IMR-90 (cell line): ENCODE measurements at regions not wholly inside any gene's neighbourhood (a gene's known extent, or its start where the extent isn't known, plus 50 kb on each side); places are given as distances from the start of the nearest gene placed in this dataset.

Source experiments
- ATAC-seq: fragments of 200-7000 bp; cut with Tn5 transposase; 2 replicates; pipeline ENCODE4 v1.9.1; 2020; ENCODE audit warnings: low read depth, mild to moderate bottlenecking, moderate library complexity
- BruUV-seq: library from RNA; stranded (reverse); fragments of 400-500 nt; replicated peaks from 2 replicates; lab custom pipeline; 2021; lab: Mats Ljungman, UMichigan
- CTCF ChIA-PET: fragments of 300-600 bp; formaldehyde crosslinking; extraction: SDS; loops from one replicate; lab custom pipeline; 2021; ENCODE audit warnings: antibody characterized with exemption; lab: Yijun Ruan, JAX
- POLR2A ChIA-PET: fragments of 300-600 bp; sonication (Branson Sonifier 250); formaldehyde crosslinking; loops from one replicate; lab custom pipeline; 2022; ENCODE audit warnings: antibody characterized with exemption; ENCODE audit not compliant: unreplicated experiment; lab: Charles Lee
- DNase-seq: peaks from one replicate; pipeline ENCODE4 v3.0.0; 2013
- H2AFZ ChIP-seq: replicated peaks from 2 replicates; pipeline ENCODE3; 2013; ENCODE audit warnings: low read length, mild to moderate bottlenecking; ENCODE audit not compliant: poor library complexity
- H2AK5ac ChIP-seq: 2 replicates; pipeline ENCODE4 v1.6.1; 2013; ENCODE audit warnings: low read depth, low read length, inconsistent platforms
- H2AK9ac ChIP-seq: replicated peaks from 2 replicates; pipeline ENCODE3; 2013; ENCODE audit warnings: mild to moderate bottlenecking, low read depth, low read length, moderate library complexity; ENCODE audit not compliant: poor library complexity
- H2BK120ac ChIP-seq: 2 replicates; pipeline ENCODE4 v1.6.1; 2013; ENCODE audit warnings: low read depth, low read length, inconsistent platforms
- H2BK15ac ChIP-seq: 3 replicates; pipeline ENCODE4 v1.6.1; 2013; ENCODE audit warnings: low read depth, low read length, inconsistent platforms
- H2BK20ac ChIP-seq: 2 replicates; pipeline ENCODE4 v1.6.1; 2013; ENCODE audit warnings: low read depth, mild to moderate bottlenecking, inconsistent platforms, low read length, moderate library complexity
- H2BK5ac ChIP-seq: 2 replicates; pipeline ENCODE4 v1.6.1; 2013; ENCODE audit warnings: mild to moderate bottlenecking, low read depth, low read length, inconsistent platforms; ENCODE audit not compliant: poor library complexity, severe bottlenecking
- H3K14ac ChIP-seq: replicated peaks from 2 replicates; pipeline ENCODE4 v1.6.1; 2013; ENCODE audit warnings: low read depth, low read length, inconsistent platforms
- H3K18ac ChIP-seq: 2 replicates; pipeline ENCODE4 v1.6.1; 2013; ENCODE audit warnings: low read depth, low read length, control low read depth
- H3K23ac ChIP-seq: 2 replicates; pipeline ENCODE4 v1.6.1; 2013; ENCODE audit warnings: low read depth, low read length, inconsistent platforms
- H3K27ac ChIP-seq: 2 replicates; pipeline ENCODE4 v1.5.1; 2013; ENCODE audit warnings: mild to moderate bottlenecking, control low read depth, low read length; ENCODE audit not compliant: insufficient read depth
- H3K27me3 ChIP-seq: 2 replicates; pipeline ENCODE4 v1.6.1; 2013; ENCODE audit warnings: low read length; ENCODE audit not compliant: control insufficient read depth, insufficient read depth
- H3K36me3 ChIP-seq: 2 replicates; pipeline ENCODE4 v1.6.1; 2013; ENCODE audit warnings: low read length, mixed read lengths; ENCODE audit not compliant: control insufficient read depth, insufficient read depth
- H3K4ac ChIP-seq: 2 replicates; pipeline ENCODE4 v1.6.1; 2013; ENCODE audit warnings: low read depth, low read length, inconsistent platforms
- H3K4me1 ChIP-seq: 2 replicates; pipeline ENCODE4 v1.6.1; 2013; ENCODE audit warnings: low read length, mixed read lengths; ENCODE audit not compliant: control insufficient read depth, insufficient read depth
- H3K4me2 ChIP-seq: 2 replicates; pipeline ENCODE4 v1.6.1; 2013; ENCODE audit warnings: low read depth, mild to moderate bottlenecking, control low read depth, low read length, moderate library complexity
- H3K4me3 ChIP-seq: 2 replicates; pipeline ENCODE4 v1.5.1; 2013; ENCODE audit warnings: low read depth, mild to moderate bottlenecking, control low read depth, low read length, moderate library complexity; ENCODE audit not compliant: insufficient read depth
- H3K56ac ChIP-seq: 2 replicates; pipeline ENCODE4 v1.6.1; 2013; ENCODE audit warnings: low read length, inconsistent platforms; ENCODE audit not compliant: insufficient read depth; ENCODE audit errors: extremely low read depth
- H3K79me1 ChIP-seq, 2 experiments: 2 replicates each; pipeline ENCODE4 v1.6.1; 2013; ENCODE audit warnings: low read length in 2 of 2, inconsistent platforms in 1 of 2, low read depth in 1 of 2
- H3K9ac ChIP-seq: 2 replicates; pipeline ENCODE4 v1.6.1; 2013; ENCODE audit warnings: low read depth, low read length, control low read depth
- H3K9me1 ChIP-seq: 2 replicates; pipeline ENCODE4 v1.6.1; 2013; ENCODE audit warnings: low read length, inconsistent platforms; ENCODE audit not compliant: insufficient read depth
- H3K9me3 ChIP-seq: 2 replicates; pipeline ENCODE4 v1.6.1; 2013; ENCODE audit warnings: low read length; ENCODE audit not compliant: control insufficient read depth, insufficient read depth
- H4K20me1 ChIP-seq: 2 replicates; pipeline ENCODE4 v1.6.1; 2013; ENCODE audit warnings: low read length, inconsistent platforms; ENCODE audit not compliant: insufficient read depth
- H4K5ac ChIP-seq: 2 replicates; pipeline ENCODE4 v1.6.1; 2013; ENCODE audit warnings: mild to moderate bottlenecking, low read depth, low read length, control low read depth
- H4K8ac ChIP-seq, 2 experiments: 2 replicates each; pipeline ENCODE4 v1.6.1; 2013; ENCODE audit warnings: low read depth in 2 of 2, low read length in 2 of 2, control low read depth in 1 of 2, inconsistent platforms in 1 of 2
- H4K91ac ChIP-seq: 2 replicates; pipeline ENCODE4 v1.6.1; 2013; ENCODE audit warnings: low read depth, low read length, inconsistent platforms; ENCODE audit not compliant: insufficient read depth
- BHLHE40 ChIP-seq: fragments of 150-350 bp; IDR thresholded peaks from 2 replicates; pipeline ENCODE4 v1.6.1; 2016; ENCODE audit warnings: mild to moderate bottlenecking, low read depth, low read length
- CEBPB ChIP-seq: IDR thresholded peaks from 2 replicates; pipeline ENCODE4 v1.6.1; 2012; ENCODE audit warnings: low read depth, low read length, improper control_type of control experiment
- CHD1 ChIP-seq: IDR thresholded peaks from 2 replicates; pipeline ENCODE4 v1.6.1; 2012; ENCODE audit warnings: low read depth, low read length, improper control_type of control experiment
- ELK1 ChIP-seq: fragments of 150-350 bp; IDR thresholded peaks from 2 replicates; pipeline ENCODE4 v1.6.1; 2016; ENCODE audit warnings: low read depth, mild to moderate bottlenecking, low read length, moderate library complexity, borderline replicate concordance
- FOS ChIP-seq: fragments of 150-350 bp; IDR thresholded peaks from 2 replicates; pipeline ENCODE4 v1.6.1; 2016; ENCODE audit warnings: low read depth, low read length
- MAFK ChIP-seq: IDR thresholded peaks from 2 replicates; pipeline ENCODE4 v1.6.1; 2012; ENCODE audit warnings: low read depth, low read length, improper control_type of control experiment
- MAZ ChIP-seq: IDR thresholded peaks from 2 replicates; pipeline ENCODE4 v1.6.1; 2012; ENCODE audit warnings: low read depth, mild to moderate bottlenecking, low read length, improper control_type of control experiment, moderate library complexity, borderline replicate concordance
- MXI1 ChIP-seq: IDR thresholded peaks from 2 replicates; pipeline ENCODE4 v1.6.1; 2012; ENCODE audit warnings: low read depth, mild to moderate bottlenecking, low read length, moderate library complexity, borderline replicate concordance
- NFE2L2 ChIP-seq: fragments of 150-350 bp; IDR thresholded peaks from 2 replicates; pipeline ENCODE4 v1.6.1; 2016; ENCODE audit warnings: low read depth, mild to moderate bottlenecking, low read length
- POLR2A ChIP-seq: IDR thresholded peaks from 2 replicates; pipeline ENCODE4 v1.6.1; 2012; ENCODE audit warnings: mild to moderate bottlenecking, low read depth, low read length
- RAD21 ChIP-seq: IDR thresholded peaks from 2 replicates; pipeline ENCODE4 v1.6.1; 2012; ENCODE audit warnings: low read length, improper control_type of control experiment
- RCOR1 ChIP-seq: IDR thresholded peaks from 2 replicates; pipeline ENCODE4 v1.6.1; 2012; ENCODE audit warnings: mild to moderate bottlenecking, low read length, improper control_type of control experiment; ENCODE audit not compliant: insufficient replicate concordance
- RFX5 ChIP-seq: IDR thresholded peaks from 2 replicates; pipeline ENCODE4 v1.8.0; 2012; ENCODE audit warnings: low read depth, mild to moderate bottlenecking, low read length, moderate library complexity
- SMC3 ChIP-seq: fragments of 150-350 bp; IDR thresholded peaks from 2 replicates; pipeline ENCODE4 v1.6.1; 2016; ENCODE audit warnings: low read depth, mild to moderate bottlenecking, antibody characterized with exemption, low read length, moderate library complexity
- USF2 ChIP-seq: fragments of 150-350 bp; IDR thresholded peaks from 2 replicates; pipeline ENCODE4 v1.6.1; 2017; ENCODE audit warnings: mild to moderate bottlenecking, antibody characterized with exemption, low read length, low read depth
- WGBS, 2 experiments: methylation state at CpG; one replicate each; pipeline versions ENCODE4 v1.1.5 to v1.1.7; 2013; ENCODE audit warnings: missing lambda C conversion rate in 2 of 2; ENCODE audit not compliant: insufficient read length in 1 of 2; ENCODE audit errors: extremely low coverage in 2 of 2; 5-methylcytosine and 5-hydroxymethylcytosine counted together
- dilution Hi-C: fragments of 300-500 bp; cut with HindIII; formaldehyde crosslinking; loops from one replicate; pipeline ENCODE4 v1.14.3; 2018; ENCODE audit warnings: low sequenced_read_pairs; ENCODE audit not compliant: unreplicated experiment
- in situ Hi-C: fragments of 300-500 bp; cut with MboI; formaldehyde crosslinking; loops from 3 replicates; pipeline ENCODE4 v1.14.3; 2019; ENCODE audit warnings: low sequenced_read_pairs, inconsistent platforms, mixed read lengths
- intact Hi-C: fragments of 100-400 bp; cut with micrococcal nuclease; formaldehyde crosslinking; loops from 2 replicates; pipeline ENCODE4 v1.10.0; 2022

DNA sequence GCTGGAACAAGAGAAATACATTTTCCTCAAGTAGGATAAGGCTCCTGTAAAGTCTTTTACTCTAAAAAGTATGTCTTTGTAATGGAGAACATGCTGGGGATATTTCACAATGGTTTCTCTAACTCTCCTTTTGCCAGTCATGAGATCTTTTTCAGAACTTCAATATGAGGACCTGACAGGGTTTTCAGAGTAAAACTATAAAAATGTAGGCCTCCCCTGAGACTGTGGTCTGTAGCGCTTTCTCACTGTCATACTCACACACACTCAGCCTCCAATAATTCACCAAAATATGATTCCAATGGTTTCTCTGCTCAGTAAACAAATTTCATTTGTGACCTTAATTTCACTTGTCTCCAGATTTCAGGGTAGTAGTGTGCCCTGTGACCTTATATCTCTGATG lies 440.1 kb upstream of the PTBP2 start:
- CTCF ChIA-PET: no interaction called here
- Histone ChIP-seq H2BK20ac (no peak overlapping the region), H2AK9ac (no peak overlapping the region), H4K8ac (no peak overlapping the region), H2AK5ac (no peak overlapping the region), H2BK120ac (no peak overlapping the region), H3K79me1 (no peaks in the 10 kb centered on the region), H3K9me1 (no peaks in the 10 kb centered on the region), H3K4ac (no peak overlapping the region), H3K27ac (no peak overlapping the region), H3K27me3 (no peaks in the 10 kb centered on the region), H3K18ac (no peak overlapping the region), H3K4me1 (no peaks in the 10 kb centered on the region), H3K9me3 (no peaks in the 10 kb centered on the region), H2AFZ (no peak overlapping the region), H4K91ac (no peak overlapping the region), H4K20me1 (no peaks in the 10 kb centered on the region), H3K14ac (no peak overlapping the region), H3K4me2 (no peak overlapping the region), H3K4me3 (no peak overlapping the region), H2BK15ac (no peak overlapping the region), H4K5ac (no peak overlapping the region), H3K23ac (no peak overlapping the region), H3K36me3 (no peaks in the 10 kb centered on the region), H2BK5ac (no peak overlapping the region), H3K56ac (no peak overlapping the region), H3K9ac (no peak overlapping the region)
- no CpG with 5 or more reads among the region's 1 CpG for WGBS, 2 experiments
- ATAC-seq (no peak), DNase-seq (no peak)
- POLR2A ChIA-PET: no interaction called here
- BruUV-seq: no TSS peak
- dilution Hi-C loops: no loop called here
- in situ Hi-C loops: no loop called here
- TF ChIP-seq RAD21 (no peak), MAZ (no peak), FOS (no peak), CEBPB (no peak), RCOR1 (no peak), POLR2A (no peak), BHLHE40 (no peak), NFE2L2 (no peak), RFX5 (no peak), MAFK (no peak), SMC3 (no peak), MXI1 (no peak), CHD1 (no peak), USF2 (no peak), ELK1 (no peak)
- intact Hi-C loops: no loop called here
